ENCODE measurements at regions not wholly inside any gene's neighbourhood (a gene's known extent, or its start where the extent isn't known, plus 50 kb on each side); places are given as distances from the start of the nearest gene placed in this dataset.

DNA sequence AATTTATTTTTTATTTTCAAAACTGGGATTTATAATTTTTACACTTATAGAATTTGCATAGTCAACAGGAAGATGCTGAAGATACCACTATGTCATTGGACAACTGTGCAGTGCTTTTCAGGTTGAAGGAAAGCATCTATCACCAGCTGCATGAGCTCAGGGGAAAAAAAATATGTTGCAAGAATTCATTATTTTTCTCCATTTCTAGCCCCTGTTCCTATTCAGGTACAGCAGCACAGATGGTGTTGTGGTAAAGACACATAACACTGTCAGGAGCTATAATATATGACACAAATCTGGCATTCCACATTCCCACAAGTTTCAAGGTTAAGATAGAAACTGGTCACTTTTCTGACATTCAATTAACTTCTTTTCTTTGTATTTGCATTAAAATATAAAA lies 1088.6 kb downstream of the MAT2B start:
- TF ChIP-seq POLR2AphosphoS5 (IDR thresholded peaks at IDR 0.05; ENCODE audit: low read length) (no peak), RELA (IDR thresholded peaks at IDR 0.05; ENCODE audit: borderline replicate concordance, partially characterized antibody) (no peak), YY1 (IDR thresholded peaks at IDR 0.05; ENCODE audit: low read depth, low read length) (no peak)

Measured in GM12878 (cell line).